ENCODE measurements at regions not wholly inside any gene's neighbourhood (a gene's known extent, or its start where the extent isn't known, plus 50 kb on each side); places are given as distances from the start of the nearest gene placed in this dataset.

DNA sequence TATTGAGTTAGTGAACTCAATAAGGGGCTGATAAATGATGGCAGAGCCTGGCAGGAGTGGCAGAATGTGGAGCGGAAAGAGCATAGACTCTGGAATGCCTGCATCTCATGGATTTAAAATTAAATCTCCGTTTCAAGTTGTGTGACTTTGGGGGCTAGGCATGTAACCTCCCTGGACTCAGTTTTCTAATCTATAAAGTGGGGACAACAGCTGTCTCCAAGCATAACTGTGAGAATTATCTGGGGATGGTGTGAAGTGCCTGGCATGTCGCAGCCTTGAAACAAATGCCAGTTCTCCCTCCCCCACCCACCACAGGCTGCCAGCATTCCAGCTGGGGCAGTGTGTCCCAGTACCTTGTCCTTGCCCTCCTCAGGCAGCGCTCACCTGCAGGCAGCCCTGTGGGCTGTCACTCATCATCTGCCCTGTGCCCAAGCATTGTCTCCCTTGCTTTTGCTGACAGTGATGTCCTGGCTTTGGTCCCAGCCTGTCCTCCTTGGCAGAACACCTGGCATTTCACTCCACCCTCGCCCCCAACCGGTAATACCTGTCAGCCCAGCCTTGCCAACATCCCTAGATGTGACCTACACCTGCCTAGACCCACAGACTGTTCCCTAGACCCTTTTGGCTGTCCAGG lies 129.6 kb downstream of the MRM1 start:
- H4K20me1 ChIP-seq (ENCODE audit: insufficient read depth) = no peaks in the 10 kb centered on the region
- TF ChIP-seq SRF (IDR thresholded peaks at IDR 0.05; ENCODE audit: low read depth) (no peak), CBX3 (IDR thresholded peaks at IDR 0.05; ENCODE audit: low read depth) (no peak), SIN3A (IDR thresholded peaks at IDR 0.05; ENCODE audit: low read depth) (no peak), SP1 (IDR thresholded peaks at IDR 0.05; ENCODE audit: low read depth) (no peak), ZFX (IDR thresholded peaks at IDR 0.05) (no peak), FOSL1 (IDR thresholded peaks at IDR 0.05; ENCODE audit: low read depth) (no peak), EZH2phosphoT487 (IDR thresholded peaks at IDR 0.05; ENCODE audit: borderline replicate concordance) (no peak), CEBPB (IDR thresholded peaks at IDR 0.05; ENCODE audit: low read depth) (no peak), POLR2AphosphoS5 (IDR thresholded peaks at IDR 0.05; ENCODE audit: low read depth, low read length) (no peak), TCF7L2 (IDR thresholded peaks at IDR 0.05; ENCODE audit: borderline replicate concordance, extremely low read depth, insufficient read depth, insufficient read length) (no peak)
- TF ChIP-seq, protein P1, sequence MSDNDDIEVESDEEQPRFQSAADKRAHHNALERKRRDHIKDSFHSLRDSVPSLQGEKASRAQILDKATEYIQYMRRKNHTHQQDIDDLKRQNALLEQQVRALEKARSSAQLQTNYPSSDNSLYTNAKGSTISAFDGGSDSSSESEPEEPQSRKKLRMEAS (IDR thresholded peaks at IDR 0.05) = no peak
- TF ChIP-seq, protein P2, sequence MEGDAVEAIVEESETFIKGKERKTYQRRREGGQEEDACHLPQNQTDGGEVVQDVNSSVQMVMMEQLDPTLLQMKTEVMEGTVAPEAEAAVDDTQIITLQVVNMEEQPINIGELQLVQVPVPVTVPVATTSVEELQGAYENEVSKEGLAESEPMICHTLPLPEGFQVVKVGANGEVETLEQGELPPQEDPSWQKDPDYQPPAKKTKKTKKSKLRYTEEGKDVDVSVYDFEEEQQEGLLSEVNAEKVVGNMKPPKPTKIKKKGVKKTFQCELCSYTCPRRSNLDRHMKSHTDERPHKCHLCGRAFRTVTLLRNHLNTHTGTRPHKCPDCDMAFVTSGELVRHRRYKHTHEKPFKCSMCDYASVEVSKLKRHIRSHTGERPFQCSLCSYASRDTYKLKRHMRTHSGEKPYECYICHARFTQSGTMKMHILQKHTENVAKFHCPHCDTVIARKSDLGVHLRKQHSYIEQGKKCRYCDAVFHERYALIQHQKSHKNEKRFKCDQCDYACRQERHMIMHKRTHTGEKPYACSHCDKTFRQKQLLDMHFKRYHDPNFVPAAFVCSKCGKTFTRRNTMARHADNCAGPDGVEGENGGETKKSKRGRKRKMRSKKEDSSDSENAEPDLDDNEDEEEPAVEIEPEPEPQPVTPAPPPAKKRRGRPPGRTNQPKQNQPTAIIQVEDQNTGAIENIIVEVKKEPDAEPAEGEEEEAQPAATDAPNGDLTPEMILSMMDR (IDR thresholded peaks at IDR 0.05 in 2 of 3, conservative IDR thresholded peaks at IDR 0.05 in 1 of 3; ENCODE audit: borderline replicate concordance in 1 of 3, insufficient read depth in 1 of 3, low read depth in 2 of 3, low read length in 2 of 3) = no peak
- peaks cover 0 to 2% of the 10 kb centered on the region in 2 experiments; a peak in 1 of 4 replicates for H3K4me1 ChIP-seq (ENCODE audit: control insufficient read depth in 1 of 2, insufficient read depth in 2 of 2, low read length in 2 of 2)
- POLR2A ChIA-PET = no interaction called here
- CTCF ChIA-PET = no interaction called here
- RAD21 ChIA-PET (ENCODE audit: low non-redundant PET in 1 of 2, low total read pairs in 2 of 2, uncharacterized antibody in 2 of 2, unreplicated experiment in 2 of 2) = no interaction called here
- H3K9me2 ChIP-seq (ENCODE audit: insufficient read depth) = no peaks in the 10 kb centered on the region
- H3K9me3 ChIP-seq (ENCODE audit: control insufficient read depth in 1 of 2, insufficient read depth in 1 of 2, low read depth in 1 of 2, low read length in 2 of 2) = no peaks in the 10 kb centered on the region
- no peaks in the 10 kb centered on the region for H3K36me3 ChIP-seq (ENCODE audit: control insufficient read depth in 1 of 2, insufficient read depth in 2 of 2, low read length in 2 of 2)
- H3K27ac ChIP-seq (ENCODE audit: low read depth, low read length) = no peak overlapping the region
- no peak overlapping the region for H3K4me2 ChIP-seq (ENCODE audit: low read length)
- ATAC-seq (no peak), DNase-seq (ENCODE audit: low read depth, low spot score) (no peak)
- no peak overlapping the region for H2AFZ ChIP-seq (ENCODE audit: low read depth, low read length, poor library complexity, severe bottlenecking)
- intact Hi-C loops (cut with micrococcal nuclease) = no loop called here
- peaks cover 33% of the 10 kb centered on the region for H3K27me3 ChIP-seq (ENCODE audit: insufficient read depth, low read length)
- BruUV-seq (replicated peaks) = no TSS peak
- no peak overlapping the region for H3K9ac ChIP-seq (ENCODE audit: low read length)
- no peaks in the 10 kb centered on the region for H3K79me2 ChIP-seq (ENCODE audit: insufficient read depth, low read length)
- H3K4me3 ChIP-seq (replicated peaks in 1 of 2; ENCODE audit: low read depth in 1 of 2, low read length in 2 of 2) = no peak overlapping the region
